GDM1 (cell line): ENCODE measurements at regions not wholly inside any gene's neighbourhood (a gene's known extent, or its start where the extent isn't known, plus 50 kb on each side); places are given as distances from the start of the nearest gene placed in this dataset.

ENCODE experiments used
- DNase-seq: peaks from one replicate; lab custom pipeline; 2025; lab: John Stamatoyannopoulos, UW

- DNase-seq = no peak
These were observed 569.1 kb downstream of the NPHP4 start for GRCh38 chr1:5423109-5423508.

GRCh38 chr1:5419501-5419900, 572.7 kb downstream of the NPHP4 start:
- no peak for DNase-seq

DNA sequence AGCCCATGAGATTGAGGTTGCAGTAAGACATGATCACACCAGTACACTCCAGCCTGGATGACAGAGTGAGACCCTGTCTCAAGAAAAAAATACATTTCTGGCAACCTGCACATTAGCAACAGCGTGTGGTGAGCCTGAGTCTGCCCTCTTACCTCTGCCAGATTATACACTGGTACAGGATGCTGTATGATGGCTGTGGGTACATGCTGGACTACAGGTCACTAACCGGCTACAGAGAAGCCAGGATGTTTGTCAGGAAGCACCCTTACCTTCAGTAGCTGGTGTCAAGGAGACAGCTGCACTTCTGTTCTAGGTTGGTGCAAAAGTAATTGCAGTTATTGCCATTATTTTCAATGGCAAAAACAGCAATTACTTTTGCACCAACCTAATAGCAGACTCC, 575.7 kb downstream of the NPHP4 start:
- DNase-seq = no peak

GRCh38 chr1:5415606-5416005, 576.6 kb downstream of the NPHP4 start:
- no peak for DNase-seq

DNA sequence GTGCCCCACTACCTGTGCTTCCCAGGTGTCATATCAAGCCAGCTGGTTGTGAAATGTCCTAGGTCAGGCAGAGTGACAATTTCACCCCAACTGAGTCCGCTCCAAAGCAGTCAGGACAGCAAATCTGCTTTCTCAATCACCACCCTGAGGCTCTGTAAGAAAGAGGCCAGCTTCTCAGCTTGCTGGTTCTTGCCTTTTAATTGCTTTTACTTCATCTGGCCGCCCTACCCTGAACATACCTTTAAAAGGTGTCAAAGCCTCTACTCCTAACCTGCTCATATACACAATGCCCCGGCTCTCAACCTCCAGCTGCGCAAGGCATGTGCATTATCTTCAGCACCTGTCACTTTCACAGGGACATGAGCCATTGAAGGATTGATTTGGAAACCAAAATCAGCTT, 581.6 kb downstream of the NPHP4 start:
- no peak for DNase-seq

- DNase-seq = no peak
These were observed 583.8 kb downstream of the NPHP4 start for GRCh38 chr1:5408401-5408800.

GRCh38 chr1:5405263-5405662, 587.0 kb downstream of the NPHP4 start:
- DNase-seq = no peak

GRCh38 chr1:5404412-5405203, 587.6 kb downstream of the NPHP4 start:
- DNase-seq = no peak

- DNase-seq = no peak
These were observed 588.3 kb downstream of the NPHP4 start for GRCh38 chr1:5403935-5404334.

GRCh38 chr1:5402618-5403017, 589.6 kb downstream of the NPHP4 start:
- DNase-seq = no peak

GRCh38 chr1:5399771-5400170, 592.5 kb downstream of the NPHP4 start:
- no peak for DNase-seq

DNA sequence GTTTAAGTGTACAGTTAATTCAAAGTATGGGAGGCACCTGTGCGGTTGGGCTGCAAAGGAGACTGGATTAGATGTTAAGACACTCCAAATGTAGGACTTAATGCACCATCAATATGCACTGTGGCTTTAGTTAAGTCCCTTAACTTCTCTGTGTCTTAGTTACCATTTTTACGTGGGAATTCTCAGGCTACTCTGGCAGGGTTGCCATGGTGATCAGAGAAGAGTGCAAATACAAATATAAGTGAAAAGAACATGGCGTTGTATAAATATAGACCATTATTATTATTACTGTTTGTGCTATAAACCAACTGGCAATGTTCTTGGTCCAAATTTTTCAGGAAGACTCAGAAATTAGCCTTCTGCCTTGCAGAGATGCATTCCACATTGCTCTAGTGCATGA, 595.6 kb downstream of the NPHP4 start:
- no peak for DNase-seq

DNA sequence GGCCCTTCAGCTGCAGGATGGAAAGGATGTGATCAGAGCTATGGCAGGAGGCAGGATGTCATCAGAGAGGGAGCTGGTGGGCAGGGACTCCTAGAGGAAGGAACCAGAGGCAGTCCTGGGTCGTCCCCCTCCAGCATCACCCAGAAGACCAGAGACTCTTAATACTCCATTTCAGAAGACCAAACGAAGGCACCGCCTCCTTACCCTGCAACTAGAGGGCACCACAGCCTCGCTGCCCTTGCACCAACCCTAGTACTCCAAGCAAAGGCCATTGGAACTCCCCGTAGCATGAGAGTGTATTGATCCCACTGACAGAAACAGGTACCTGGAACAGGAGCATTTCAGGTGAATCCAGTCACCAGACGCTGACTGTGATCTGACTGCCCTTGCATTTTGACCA, 598.1 kb downstream of the NPHP4 start:
- no peak for DNase-seq

DNA sequence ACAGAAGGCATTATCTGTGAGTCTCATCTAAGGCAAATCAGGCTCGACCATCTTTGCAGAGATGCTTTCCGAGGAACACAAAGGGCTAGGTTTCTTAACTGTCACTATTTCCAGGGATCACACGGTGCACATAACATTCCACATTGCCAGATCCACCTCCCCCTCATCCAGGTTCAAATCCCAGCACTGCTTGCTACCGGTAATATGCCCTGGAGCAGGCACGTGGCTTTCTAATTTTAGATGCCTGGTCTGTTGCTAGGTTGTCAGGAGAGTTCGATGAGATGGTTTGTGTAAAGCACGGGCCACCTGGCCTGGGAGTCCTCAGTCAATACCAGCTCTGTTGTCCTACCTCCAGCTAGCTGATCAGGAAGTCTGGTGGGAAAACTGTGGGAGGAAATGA, 598.6 kb downstream of the NPHP4 start:
- DNase-seq = no peak

GRCh38 chr1:5393146-5393545, 599.1 kb downstream of the NPHP4 start:
- DNase-seq = no peak

DNA sequence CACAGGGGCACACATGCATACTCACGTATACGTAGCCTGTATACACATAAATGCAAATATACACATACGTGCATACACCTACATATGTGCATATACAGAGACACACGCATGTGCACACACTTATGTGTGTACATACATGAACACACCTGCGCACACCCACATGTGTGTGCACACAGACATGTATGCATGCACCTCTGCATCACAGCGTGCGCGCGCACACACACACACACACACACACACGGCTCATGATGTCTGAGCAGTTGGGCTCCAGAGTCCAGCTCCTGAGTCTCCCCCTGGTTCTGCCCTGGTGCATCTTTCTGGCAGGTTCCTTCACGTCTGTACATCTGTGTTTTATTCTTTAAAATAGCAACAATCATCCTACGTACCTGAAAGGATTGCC, 600.5 kb downstream of the NPHP4 start:
- no peak for DNase-seq

DNA sequence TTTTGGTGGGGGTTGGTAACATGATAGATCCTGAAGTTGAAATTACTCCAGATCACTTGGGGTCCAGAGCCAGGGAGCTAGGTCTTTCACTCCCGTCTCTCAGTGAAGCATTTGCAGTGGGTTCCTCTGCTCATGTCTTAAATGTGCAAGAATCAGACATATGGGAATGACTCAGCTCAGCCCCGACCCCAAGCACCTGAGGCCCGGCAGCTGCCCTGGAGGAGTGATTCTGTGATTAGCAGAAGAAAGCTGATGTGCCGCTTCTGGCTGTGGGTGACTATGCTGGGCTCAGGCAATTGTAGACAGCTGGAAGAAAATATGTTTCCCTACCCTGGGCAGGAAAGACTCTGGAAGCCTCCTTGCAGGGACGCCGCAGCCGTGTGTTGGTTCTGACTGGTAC, 601.7 kb downstream of the NPHP4 start:
- DNase-seq = no peak

- no peak for DNase-seq
These were observed 602.9 kb downstream of the NPHP4 start for GRCh38 chr1:5389101-5389885.

DNA sequence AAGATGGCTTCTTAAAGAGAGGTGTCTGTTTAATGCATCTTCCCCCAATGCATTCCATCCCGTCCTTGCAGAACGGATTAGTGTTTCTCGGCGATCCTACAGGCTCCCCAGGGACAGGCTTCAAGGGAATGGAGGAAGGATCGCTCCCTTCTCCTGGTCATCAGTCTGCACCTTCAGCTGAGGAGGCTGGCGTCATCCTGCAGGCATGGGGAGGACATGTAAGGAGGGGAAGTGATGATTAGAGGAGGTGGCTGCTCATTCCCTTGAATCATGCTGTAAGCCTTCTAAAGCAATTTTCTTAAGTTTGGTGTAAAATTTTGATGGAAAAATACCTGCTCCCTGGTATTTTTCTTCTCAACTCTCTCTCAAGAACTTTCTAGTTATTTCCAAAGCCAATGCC, 603.6 kb downstream of the NPHP4 start:
- no peak for DNase-seq

DNA sequence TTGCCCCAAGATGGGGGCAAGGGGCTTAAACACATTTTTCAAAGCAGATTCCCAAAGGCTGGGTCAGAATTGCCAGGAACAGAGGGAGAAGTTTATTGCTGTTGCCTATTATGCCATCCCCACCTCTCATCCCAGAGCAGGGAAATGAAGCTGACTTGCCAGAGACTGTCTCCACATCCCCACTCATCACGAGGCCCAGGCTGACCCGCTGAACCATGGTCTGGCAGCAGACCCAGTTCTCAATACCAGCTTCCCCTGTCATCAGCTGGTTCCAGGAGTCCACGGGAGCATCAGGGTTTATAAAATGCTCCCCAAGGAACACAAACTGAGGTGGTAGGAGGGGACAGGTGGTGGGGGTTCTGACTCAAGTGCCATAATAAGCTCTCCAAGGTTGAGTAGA, 605.9 kb downstream of the NPHP4 start:
- no peak for DNase-seq

GRCh38 chr1:5385956-5386355, 606.3 kb downstream of the NPHP4 start:
- DNase-seq = no peak

DNA sequence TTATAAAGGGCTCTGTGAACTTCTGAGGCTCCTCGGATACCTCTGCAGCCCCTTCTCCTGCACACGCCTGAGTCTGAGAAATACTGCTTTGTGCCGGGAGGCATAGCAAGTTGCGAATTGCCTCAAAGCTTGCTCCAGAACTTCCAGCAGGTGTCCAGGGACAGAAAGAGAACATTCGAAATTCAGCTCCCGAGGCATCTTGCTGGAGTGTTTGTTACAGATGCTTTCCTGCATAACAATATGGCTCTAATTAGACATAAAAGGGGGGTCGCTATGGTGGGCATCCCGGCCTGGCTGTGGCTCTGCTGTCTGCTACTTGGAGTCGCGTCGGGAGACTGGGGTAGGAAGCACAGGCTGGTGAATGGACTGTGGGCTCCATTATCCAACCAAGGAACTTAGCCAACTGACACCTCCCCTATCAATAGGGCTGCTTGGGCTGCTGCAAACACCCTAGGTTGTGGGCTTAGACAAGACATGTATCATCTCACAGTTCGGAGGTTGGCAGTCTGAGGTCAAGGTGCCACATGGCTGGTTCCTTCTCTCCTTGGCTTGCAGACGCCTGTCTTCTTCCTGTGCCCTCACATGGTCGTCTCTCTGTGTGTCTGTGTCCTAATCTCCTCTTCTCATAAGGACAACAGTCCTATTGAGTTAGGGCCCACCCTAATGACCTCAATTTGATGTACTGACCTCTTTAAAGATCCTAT, 607.0 kb downstream of the NPHP4 start:
- DNase-seq = no peak

DNA sequence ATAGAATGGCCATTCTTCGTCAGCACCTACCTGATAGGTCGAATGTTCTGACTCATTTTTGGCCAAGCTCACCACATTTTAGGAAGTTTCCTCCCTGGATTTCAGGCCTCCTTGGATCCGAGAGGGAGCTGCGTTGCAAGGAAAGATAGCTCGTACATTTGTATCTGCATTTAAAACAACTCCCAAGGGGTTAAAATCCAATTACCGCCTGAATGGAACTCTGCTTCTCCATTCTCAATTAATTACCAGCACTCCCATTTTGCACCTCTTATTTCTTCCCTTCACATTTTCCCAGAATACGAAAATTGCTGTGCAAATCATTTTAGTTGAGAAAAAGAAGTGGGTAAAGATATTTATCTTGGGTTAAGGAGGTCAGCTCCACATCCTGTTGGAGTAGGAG, 610.7 kb downstream of the NPHP4 start:
- DNase-seq = no peak
